Lower leg skin (tissue), 3 donors: ENCODE measurements at regions not wholly inside any gene's neighbourhood (a gene's known extent, or its start where the extent isn't known, plus 50 kb on each side); places are given as distances from the start of the nearest gene placed in this dataset.

Source experiments
- POLR2A ChIP-seq, 2 donors: fragments of 450-650 bp; IDR thresholded peaks; one replicate each; pipeline ENCODE4 v1.6.1; 2016 to 2017; ENCODE audit warnings: antibody characterized with exemption in 2 of 2, mild to moderate bottlenecking in 1 of 2, moderate library complexity in 1 of 2
- TF ChIP-seq, protein P1 (sequence below), 3 donors: fragments of 450-650 bp; IDR thresholded peaks; one replicate each; pipeline ENCODE4 v1.5.1; 2016; ENCODE audit warnings: antibody characterized with exemption in 3 of 3, mild to moderate bottlenecking in 3 of 3, moderate library complexity in 2 of 3

DNA sequence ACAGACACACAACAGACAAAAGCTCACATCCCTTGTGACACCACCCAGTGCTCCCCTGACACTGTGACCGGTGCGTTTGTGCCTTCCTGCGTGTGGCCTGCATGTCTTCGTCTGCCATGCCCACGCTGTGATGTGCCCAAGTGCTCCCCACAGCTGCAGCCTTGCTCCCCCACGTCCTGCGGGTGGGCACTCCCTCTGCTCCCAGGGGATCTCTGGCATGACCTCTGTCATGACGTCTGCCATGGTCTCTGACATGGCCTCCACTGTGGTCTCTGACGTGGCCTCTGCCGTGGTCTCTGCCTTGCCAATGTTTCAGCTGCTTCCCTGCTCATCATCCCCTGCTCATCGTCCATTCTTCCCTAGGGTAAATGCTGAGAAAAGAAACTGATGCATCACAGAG is 200.9 kb downstream of the DLL1 start:
- TF ChIP-seq POLR2A (IDR thresholded peaks at IDR 0.05): no peak
- TF ChIP-seq, protein P1, sequence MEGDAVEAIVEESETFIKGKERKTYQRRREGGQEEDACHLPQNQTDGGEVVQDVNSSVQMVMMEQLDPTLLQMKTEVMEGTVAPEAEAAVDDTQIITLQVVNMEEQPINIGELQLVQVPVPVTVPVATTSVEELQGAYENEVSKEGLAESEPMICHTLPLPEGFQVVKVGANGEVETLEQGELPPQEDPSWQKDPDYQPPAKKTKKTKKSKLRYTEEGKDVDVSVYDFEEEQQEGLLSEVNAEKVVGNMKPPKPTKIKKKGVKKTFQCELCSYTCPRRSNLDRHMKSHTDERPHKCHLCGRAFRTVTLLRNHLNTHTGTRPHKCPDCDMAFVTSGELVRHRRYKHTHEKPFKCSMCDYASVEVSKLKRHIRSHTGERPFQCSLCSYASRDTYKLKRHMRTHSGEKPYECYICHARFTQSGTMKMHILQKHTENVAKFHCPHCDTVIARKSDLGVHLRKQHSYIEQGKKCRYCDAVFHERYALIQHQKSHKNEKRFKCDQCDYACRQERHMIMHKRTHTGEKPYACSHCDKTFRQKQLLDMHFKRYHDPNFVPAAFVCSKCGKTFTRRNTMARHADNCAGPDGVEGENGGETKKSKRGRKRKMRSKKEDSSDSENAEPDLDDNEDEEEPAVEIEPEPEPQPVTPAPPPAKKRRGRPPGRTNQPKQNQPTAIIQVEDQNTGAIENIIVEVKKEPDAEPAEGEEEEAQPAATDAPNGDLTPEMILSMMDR (IDR thresholded peaks at IDR 0.05): no peak
